Colon (tissue), 2 donors: ENCODE measurements at regions not wholly inside any gene's neighbourhood (a gene's known extent, or its start where the extent isn't known, plus 50 kb on each side); places are given as distances from the start of the nearest gene placed in this dataset.

Experiments used
- FAIRE-seq: peaks from 2 replicates; lab custom pipeline; 2012; peaks lifted over from hg19 to GRCh38; lab: Jason Lieb, UNC
- donor health status: control.
- donor health status: control.

DNA sequence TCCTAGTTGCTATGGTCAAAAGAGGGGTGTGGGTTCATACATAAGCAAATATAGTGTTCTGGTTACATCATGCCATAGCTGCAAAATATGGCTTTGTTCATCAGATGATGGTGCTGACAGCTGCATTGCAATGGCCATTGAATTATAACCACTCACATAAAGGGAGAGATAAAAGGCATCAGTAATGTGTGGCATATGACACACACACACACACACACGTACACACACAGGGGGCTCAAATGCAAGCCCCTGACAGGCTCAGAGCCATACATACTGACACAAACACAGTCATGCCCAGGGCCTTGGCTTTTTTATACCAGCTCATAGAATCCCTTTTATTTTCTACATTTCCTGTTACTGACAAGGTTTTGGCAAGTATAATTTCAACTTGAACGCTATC, 698.9 kb downstream of the BCL11B start:
- no peak for FAIRE-seq

DNA sequence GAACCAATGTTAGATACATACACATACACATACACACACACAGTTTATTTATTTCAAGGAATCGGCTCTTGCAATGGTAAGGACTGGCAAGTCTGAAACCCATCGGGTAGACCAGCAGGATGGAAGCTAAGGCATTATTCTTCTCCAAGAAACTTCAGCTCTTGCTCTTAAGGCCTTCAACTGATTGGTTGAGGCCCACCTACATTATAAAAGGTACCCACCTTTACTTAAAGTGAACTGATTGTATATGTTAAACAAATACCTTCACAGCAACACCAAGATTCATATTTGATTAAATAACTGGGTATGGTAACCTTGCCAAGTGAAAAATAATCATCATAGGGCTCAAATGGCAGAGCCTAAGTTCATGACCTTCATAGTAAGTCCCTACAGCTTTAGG, 695.5 kb downstream of the BCL11B start:
- FAIRE-seq = no peak

DNA sequence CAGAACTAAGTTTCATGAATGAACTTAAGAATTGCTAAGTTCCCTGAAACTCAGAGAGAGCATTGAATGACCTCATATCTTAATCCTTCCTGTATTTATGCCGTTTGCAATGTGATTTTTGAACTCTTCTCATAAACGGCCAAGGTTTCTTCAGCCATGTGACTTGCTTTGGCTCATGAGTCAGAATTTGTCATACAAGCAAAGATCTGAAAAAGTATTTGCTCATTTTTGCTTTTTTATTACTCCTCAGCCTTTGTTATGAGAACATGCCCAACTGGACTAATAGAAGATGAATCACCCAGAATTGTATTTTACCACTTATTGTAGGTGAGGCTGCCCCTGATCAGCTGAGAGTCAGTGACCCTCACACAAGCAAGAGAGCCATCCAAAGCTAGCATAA, 693.8 kb downstream of the BCL11B start:
- FAIRE-seq = no peak

DNA sequence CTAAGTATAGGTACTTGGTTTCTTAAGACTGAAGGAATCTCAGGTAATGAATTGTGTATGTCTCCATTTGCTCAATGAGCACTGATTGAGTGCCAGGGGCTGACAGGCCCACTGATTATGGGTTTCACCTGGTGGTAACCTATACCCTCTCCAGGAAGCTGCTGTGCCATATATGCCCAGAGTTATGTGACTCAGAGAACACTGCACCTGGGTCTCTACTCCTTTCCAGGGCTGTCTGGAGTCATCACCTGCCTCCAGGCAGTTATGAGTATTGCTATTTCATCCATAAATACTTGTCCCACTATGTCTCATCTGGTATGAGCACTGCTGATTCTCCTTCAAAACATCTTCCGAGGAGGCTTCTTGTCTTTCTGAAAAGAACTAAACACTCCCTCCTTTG, 692.9 kb downstream of the BCL11B start:
- FAIRE-seq = no peak

DNA sequence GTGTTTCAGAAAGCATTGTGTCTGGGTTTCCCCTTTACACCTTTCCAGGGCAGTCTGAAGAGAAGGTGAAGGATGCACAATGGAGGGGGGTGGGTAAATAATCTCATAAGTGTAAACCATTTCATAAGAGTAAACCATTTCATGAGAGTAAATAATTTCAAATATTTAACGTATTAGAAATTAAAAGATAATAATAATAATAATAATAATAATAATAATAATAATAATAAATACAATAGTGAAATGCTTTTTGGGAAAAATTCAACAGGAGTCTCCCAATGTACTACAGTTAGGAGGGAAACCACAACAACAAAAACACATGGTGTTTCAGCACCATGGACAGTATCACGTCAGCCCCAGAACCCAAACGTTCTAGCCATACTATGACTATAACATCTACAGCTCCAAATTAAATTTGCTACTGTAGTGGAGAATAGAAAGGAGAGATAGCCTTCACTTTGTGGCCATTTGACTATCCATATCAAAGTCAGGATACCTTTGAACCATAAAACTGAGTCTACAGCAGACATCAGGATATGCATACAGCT, 691.8 kb downstream of the BCL11B start:
- FAIRE-seq = no peak

DNA sequence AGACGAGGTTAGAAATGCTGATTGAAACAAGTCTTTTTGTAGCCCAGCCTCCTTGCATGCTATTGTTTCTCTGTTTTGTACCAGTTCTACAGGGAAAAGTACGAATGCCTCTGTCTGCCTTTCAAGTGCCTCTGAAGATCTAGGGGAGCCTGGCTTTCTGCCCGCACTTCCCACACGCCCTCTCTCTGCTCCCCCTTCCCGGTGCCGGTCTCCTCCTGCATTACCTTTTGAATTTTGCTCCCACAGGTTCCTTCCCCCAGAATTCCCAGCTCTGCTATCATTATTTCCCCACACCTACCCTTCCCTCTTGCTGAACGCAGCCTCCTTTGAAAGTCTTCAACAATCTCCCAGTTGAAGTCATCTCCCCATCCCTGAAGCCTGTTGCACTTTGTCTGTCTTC, 689.7 kb downstream of the BCL11B start:
- no peak for FAIRE-seq

DNA sequence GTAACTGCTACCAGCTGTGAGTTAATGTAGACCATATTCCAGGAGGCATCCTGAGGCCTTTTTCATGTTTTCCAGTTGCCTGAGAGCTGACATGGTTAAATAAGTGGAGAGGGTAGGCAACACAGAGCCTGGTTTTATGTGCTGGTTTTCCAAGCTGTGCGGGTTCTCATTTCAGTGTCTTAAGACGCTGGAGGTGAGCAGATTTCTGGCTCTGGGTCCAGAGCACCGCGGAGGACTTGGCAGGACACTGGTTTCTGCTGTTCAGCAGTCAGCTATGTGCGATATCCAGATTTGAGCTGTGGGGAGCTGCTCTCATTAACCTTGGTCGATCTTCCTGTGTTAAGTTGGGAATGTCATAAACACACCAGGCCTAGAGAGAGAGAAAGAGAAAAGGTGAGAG, 680.8 kb downstream of the BCL11B start:
- FAIRE-seq = no peak

DNA sequence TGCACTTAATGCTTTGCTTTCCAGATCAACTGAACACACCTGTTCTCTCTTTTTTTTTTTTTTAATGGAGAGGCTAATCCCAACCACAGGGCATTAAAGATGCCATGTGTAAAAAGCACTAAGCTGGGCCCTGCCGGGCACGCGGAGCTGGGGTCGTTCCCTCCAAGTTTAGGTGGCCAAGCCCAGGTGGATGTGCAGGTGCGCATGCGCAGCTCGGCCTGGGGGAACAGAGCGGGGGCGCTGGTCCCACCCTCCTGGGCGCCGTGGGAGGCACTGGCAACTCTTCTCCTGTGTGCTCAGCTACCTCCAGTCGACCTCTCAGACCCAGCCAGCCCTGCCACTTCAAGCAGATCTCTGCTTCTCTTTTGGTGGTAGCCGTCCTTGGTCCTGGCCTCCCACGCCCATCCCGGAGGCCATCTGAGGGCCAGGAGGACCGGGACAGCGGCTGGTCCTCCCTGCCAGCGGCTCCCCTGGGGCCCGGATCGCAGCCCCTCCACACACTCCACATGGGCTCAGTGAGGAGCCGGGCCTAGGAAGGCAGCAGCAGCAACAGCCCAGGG, 679.3 kb downstream of the BCL11B start:
- no peak for FAIRE-seq

DNA sequence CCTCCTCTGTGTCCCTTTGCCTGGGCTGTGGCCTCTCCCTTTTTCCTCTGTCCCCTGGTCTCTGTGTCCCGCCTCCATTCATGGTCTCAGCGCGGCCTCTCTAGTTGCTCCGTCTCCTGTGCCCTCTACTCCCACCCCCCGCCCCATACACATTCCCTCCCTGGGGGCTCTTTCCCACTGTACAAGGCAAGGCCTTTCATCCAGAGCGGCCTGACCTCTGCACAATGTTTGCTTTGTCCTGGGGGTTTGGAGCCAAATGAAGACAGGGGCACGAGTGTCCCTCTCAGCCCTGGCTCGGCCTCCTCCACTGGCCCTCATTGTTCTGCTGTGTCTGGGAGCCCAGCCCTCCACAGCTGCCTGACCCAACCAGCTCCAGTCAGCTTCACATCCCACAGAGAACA, 678.6 kb downstream of the BCL11B start:
- FAIRE-seq = no peak

DNA sequence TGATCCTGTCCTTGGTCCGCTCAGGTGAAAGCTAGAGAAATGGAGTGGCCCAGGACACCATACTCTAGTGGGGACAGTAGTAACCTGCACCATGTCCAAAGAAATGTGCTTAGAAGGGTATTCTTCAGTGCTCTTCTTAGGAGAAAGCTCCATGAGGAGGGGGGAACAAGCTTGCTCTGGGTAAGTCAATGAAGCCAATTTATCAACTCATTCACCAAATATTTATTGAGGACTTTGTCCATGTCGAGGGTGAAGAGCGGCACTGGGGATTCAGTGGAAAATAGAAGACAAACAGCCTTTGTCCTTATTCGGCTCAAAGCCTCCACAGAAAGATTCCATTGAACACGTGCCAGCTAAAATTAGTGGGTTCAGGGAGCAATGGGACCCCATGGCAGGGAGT, 677.8 kb downstream of the BCL11B start:
- no peak for FAIRE-seq

DNA sequence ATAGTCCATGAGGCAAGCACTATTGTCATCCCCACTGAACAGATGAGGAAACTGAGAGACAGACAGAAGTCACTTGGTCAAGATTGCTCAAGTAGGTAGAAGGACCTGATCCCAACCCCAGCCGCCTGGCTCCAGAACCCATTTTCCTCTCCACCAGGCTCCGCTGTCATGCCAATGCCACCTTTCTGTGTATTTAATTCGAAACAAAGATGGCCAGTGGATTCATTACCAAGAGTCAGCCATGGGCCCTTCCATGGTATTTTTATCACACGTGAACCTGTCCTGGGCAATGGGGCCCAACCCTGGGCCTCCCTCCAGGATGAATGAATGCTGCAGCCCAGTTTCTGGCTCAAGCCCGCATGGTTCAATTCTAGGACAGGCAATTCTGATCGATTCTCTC, 673.4 kb downstream of the BCL11B start:
- no peak for FAIRE-seq

DNA sequence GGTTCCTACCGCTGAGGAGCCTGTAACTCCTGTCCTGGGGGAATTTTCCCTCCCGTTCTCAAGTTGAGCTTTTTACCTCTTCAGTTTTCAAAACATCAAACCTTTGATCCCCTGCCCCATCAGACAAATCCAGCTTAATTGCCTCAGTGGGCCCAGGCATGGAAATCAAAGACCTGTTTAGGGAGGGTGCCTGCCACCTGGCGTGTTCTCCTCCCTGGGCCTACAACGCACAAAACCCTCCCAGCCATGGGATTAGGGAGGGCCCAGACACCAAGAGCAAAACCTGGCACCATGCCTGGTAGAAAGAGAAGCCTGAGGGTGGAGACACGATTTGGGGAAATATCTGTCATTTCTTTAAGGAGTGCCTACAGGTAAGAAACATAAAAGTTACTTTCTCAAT, 672.9 kb downstream of the BCL11B start:
- no peak for FAIRE-seq

DNA sequence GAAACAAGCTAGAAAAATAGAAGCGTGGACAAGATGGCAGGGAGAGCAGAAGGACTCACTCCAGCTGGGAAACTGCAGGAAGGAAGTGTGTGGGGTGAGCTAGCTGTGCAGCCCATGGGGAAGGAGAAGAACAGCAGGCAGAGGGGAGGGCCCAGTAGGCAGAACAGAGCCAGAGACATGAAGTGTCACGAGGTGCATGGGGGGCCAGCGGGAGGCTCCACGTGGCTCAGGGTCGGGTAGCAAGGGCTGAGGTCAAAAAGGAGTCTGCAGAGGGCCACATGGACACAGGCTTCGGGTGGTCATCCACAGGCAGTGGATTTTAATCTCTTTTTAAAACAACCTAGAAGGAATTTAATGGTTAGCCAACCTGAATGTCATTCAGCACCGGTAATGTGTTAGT, 669.0 kb downstream of the BCL11B start:
- FAIRE-seq = no peak

DNA sequence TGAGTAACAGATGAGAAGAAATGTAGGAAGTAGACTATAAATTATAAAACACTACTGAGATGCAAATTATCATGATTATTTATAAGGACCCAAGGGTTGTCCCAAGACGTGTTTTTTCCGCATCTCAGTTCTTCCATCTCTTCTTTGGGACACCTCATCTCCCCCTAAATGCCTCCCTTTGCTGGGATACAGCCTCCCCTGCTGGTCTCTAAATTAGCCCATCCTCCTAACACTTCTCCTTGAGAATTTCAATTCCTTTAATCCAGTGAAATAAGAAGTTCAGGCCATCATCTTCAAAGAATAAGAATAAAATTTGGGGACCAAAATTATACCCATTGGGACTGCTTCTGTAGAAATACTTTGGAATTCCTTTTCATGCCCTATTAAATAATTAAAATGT, 667.0 kb downstream of the BCL11B start:
- FAIRE-seq = no peak

DNA sequence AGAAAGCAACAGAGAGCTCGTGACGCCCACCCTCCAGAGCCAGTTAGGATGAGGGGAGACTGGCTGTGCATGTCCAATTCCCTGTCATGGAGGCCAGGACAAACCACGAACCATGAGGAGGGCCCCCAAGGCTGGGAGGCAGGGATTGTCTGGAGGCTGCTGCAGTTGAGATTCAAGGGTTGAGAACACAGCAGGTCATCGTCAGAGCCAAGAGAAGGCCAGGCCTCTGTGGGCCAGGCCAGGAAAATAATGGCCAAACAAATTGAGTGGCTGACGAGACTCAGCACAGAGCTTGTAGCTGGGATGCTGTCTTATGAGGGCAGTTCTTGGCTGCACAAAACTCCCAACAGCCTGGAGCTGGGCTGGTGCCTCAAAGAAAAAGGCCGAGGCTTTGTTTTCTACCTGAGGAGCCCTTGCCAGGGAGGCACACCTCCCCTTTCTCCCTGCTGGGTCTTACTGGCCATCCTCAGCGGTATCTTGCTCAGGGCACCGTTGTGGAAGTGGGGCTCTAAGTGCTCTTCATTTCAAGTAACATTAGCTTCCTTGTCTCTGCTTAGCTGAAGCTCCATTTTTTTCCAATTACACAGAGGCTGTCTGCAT, 665.9 kb downstream of the BCL11B start:
- FAIRE-seq = no peak

DNA sequence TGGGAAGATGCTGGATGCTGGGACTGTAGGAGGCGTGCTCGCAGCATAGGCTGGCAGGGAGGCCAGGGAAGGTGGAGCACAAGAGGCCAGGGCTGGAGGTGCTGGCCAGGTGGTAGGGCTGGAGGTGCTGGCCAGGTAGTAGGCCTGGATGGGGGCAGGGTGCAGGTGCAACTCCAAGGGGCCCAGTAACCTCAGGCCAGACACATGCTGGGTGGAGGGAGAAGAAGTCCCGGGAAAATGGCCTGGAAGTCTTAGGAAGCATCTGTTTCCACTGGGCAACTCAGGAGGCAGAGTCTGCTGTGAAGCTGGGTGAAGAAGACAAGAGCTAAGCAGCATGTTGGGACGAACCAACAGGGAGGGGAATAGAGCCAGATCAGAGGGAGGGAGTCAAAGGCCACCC, 665.2 kb downstream of the BCL11B start:
- FAIRE-seq = no peak

DNA sequence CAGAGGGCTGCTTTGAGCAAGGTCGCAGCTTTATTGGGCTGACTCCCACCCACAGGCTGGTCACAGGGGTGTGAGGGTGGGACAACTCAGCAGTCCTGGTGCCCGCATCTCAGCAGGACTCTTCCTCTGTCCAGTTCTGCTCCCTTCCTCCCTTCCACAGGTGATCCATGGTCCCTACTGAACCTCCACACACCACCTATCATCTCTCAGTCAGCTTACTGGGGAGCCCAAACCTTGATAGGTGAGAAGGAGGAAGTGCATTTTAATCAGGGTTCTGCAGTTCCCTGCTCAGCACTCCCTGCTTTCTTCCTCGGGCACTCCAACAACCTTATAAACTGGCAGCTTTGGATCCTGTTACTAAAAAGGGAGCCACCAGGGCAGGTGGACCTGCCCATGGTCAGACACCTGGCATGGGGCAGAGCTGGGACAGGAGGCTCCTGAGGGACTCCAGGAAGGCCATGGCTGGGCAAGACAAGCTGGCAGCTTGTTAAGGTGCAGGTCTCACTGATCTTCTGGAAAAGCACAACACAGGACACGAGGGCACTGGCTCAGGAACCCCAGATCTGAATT, 664.6 kb downstream of the BCL11B start:
- FAIRE-seq = no peak

DNA sequence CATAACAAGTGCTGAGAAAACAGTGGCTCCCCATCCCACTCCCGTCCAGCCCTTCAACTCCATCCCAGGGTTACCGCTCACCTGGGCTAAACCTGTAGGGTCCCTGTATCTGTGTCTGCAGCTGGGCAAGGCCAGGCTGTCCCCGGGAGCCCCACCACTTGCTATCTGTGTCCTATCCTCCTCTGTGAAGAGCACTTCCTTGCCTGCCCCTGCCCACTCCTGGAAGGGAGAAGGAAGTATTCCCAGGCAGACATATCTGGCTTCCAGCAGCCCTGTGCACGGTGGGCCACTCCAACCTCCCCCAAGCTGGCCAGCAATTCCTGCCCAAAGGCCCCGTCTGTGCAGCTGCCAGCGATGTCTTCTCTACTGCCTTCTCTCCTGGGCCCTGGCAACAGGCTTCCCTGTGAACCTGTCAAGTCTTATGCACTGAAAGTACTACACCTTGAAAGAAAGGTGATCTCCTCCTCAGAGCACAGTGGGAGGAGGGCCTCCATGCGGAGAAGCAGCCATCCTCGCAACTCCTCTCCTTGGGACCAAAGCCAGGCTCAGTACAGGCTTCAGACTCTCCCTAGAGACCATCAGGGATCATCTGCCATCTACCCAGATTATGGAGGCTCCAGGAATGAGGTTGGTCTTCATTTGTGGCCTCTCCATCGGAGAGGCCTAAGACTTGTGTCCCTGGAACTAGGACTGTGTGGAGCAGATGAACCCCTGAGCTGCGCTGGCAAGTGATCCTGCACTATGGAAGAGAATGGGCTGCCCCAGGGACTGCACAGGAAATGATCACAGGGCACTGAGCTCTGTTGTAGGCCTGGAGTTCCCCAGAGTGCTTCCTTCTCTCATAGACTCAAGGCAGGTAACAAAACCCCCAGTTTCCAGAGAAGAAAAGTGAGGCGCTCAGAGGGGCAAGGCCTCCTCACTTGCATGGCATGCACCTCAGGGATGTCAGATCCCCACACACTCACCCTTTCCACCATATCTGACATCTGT, 663.6 kb downstream of the BCL11B start:
- no peak for FAIRE-seq

DNA sequence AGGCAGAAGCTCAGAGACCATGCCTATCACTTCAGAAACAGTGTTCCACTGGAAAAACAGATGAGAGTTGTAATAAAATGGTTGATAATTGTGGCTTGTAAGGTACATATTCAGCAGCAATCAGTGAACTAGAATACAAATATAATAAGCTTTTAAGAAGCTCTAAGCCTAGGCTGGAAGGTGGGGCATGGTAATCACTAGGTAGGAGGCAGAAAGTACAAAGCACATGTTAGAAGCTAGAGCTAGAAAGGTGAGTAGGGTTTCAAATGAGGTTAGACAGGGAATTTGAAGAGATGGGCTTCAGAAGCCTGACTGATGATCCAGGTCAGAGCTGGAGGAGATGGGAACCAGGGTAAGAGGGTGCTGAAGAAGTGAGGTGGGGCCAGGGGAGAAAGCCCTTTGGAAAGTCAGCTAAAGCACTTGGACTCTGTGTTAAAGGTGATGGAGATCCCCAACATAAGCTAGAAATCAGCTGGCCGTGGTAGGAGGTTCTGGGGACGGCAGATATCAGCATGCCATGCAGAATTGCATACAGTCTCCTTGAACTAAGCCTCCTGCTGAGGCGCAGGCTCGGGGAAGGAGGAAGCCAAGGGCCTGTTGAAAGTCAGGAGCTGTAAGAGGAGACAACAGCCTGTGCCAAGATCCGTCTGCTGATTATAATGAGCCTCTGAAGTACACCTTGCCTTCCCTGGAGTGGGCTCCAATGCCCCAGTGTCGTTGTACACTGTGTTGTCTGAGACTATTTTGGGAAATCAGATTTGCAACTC, 659.4 kb downstream of the BCL11B start:
- no peak for FAIRE-seq

DNA sequence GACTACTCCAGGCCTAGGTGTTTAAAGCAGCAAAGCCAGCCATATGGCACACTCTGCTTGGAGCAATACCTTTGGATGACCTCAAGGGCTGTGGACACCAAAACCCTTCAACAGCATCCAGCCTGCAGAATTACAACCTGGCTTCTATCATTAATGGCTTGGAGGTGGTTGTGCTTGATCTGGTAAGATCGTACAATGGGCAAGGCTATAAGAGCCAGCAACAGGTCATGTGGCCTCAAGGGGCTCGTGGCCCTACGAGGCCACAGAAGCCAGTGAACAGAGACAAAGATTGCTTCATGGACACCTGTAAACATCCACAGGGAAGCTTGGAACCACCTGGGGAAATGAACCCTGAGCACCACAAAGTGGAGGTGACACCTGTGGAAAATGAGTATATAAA, 657.3 kb downstream of the BCL11B start:
- FAIRE-seq = no peak

DNA sequence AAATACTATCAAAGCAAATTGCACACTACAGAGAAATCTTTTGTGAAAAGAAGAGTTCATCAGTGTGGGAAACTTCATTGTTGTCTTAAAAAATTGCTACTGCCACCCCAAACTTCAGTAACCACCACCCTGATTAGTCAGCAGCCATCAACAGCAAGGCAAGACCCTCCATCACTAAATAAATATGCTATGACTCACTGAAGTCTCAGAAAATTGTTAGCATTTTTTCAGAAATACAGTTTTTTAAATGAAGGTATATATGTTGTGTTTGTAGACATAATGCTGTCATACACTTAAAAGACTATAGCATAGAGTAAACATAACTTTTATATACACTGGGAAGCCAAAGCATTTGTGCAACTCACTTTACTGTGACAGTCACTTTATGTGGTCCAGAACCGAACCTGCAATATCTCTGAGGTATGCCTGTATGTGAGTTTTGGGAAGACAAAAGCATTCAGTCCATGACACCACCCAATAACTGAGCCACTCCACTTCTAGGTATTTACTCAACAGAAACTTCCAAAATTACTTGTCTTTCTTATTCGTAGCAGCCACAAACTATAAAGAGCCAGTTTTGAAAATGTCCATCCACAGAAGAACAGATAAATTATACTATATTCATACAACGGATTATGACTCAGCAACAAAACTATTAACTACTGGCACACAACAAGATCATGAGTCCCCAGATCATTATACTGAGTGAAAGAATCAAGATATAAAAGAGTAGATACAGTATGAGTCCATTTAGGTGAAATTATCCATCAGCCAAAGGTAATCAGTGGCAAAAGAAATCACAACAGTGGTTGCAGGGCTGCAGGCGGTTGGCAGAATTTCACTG, 649.6 kb downstream of the BCL11B start:
- FAIRE-seq = no peak
